Osteoblast (primary cell): ENCODE measurements at regions not wholly inside any gene's neighbourhood (a gene's known extent, or its start where the extent isn't known, plus 50 kb on each side); places are given as distances from the start of the nearest gene placed in this dataset.
A peak's percentile ranks its signal among the peaks of the same experiment; 100 is the strongest.

Source experiments
- DNase-seq: peaks from one replicate; pipeline ENCODE4 v3.0.0; 2011; ENCODE audit warnings: low spot score, mixed read lengths; ENCODE audit not compliant: insufficient read length; ENCODE audit errors: missing footprints
- H2AFZ ChIP-seq: 2 replicates; pipeline ENCODE4 v1.6.0; 2011; ENCODE audit warnings: mild to moderate bottlenecking, low read length
- H3K27ac ChIP-seq: 2 replicates; pipeline ENCODE4 v1.5.1; 2011; ENCODE audit warnings: mild to moderate bottlenecking, low read depth, low read length, moderate library complexity
- H3K27me3 ChIP-seq: 2 replicates; pipeline ENCODE4 v1.6.0; 2012; ENCODE audit warnings: mild to moderate bottlenecking, control low read depth, inconsistent platforms, low read length, moderate library complexity; ENCODE audit not compliant: insufficient read depth
- H3K36me3 ChIP-seq: 2 replicates; pipeline ENCODE4 v1.5.1; 2011; ENCODE audit warnings: mild to moderate bottlenecking, low read length, control low read depth, moderate library complexity; ENCODE audit not compliant: insufficient read depth
- H3K4me1 ChIP-seq: 2 replicates; pipeline ENCODE4 v1.5.1; 2011; ENCODE audit warnings: mild to moderate bottlenecking, low read length, control low read depth, moderate library complexity; ENCODE audit not compliant: insufficient read depth
- H3K4me2 ChIP-seq: 2 replicates; pipeline ENCODE4 v1.6.0; 2011; ENCODE audit warnings: mild to moderate bottlenecking, low read length; ENCODE audit not compliant: insufficient read depth
- H3K4me3 ChIP-seq: fragments of 200-600 bp; sonication (generic); 3 replicates; pipeline ENCODE4 v1.5.1; 2012; ENCODE audit warnings: mild to moderate bottlenecking, low read length, inconsistent platforms; ENCODE audit not compliant: insufficient read depth
- H3K79me2 ChIP-seq: 2 replicates; pipeline ENCODE4 v1.6.0; 2012; ENCODE audit warnings: mild to moderate bottlenecking, low read length, control low read depth, inconsistent platforms; ENCODE audit not compliant: insufficient read depth
- H3K9me3 ChIP-seq: 2 replicates; pipeline ENCODE4 v1.5.1; 2011; ENCODE audit warnings: low read depth, low read length, control low read depth
- H4K20me1 ChIP-seq: 2 replicates; pipeline ENCODE4 v1.6.0; 2012; ENCODE audit warnings: mild to moderate bottlenecking, low read length, control low read depth; ENCODE audit not compliant: insufficient read depth
- TF ChIP-seq, protein P1 (sequence below): IDR thresholded peaks from 2 replicates; pipeline ENCODE4 v1.5.1; 2011; ENCODE audit warnings: mild to moderate bottlenecking, low read depth, low read length, moderate library complexity; ENCODE audit errors: extremely low read depth

GRCh38 chr5:72599519-72600370 is 92.5 kb upstream of the ZNF366 start:
- Histone ChIP-seq H2AFZ (no peak overlapping the region), H3K9me3 (no peaks in the 10 kb centered on the region), H3K4me3 (peak overlapping the region; percentile 27), H3K4me2 (peak overlapping the region; percentile 55), H3K79me2 (no peaks in the 10 kb centered on the region), H3K36me3 (no peaks in the 10 kb centered on the region), H3K4me1 (peaks cover 52% of the 10 kb centered on the region), H4K20me1 (no peaks in the 10 kb centered on the region), H3K27ac (peak overlapping the region; percentile 99), H3K27me3 (no peaks in the 10 kb centered on the region)
- TF ChIP-seq, protein P1, sequence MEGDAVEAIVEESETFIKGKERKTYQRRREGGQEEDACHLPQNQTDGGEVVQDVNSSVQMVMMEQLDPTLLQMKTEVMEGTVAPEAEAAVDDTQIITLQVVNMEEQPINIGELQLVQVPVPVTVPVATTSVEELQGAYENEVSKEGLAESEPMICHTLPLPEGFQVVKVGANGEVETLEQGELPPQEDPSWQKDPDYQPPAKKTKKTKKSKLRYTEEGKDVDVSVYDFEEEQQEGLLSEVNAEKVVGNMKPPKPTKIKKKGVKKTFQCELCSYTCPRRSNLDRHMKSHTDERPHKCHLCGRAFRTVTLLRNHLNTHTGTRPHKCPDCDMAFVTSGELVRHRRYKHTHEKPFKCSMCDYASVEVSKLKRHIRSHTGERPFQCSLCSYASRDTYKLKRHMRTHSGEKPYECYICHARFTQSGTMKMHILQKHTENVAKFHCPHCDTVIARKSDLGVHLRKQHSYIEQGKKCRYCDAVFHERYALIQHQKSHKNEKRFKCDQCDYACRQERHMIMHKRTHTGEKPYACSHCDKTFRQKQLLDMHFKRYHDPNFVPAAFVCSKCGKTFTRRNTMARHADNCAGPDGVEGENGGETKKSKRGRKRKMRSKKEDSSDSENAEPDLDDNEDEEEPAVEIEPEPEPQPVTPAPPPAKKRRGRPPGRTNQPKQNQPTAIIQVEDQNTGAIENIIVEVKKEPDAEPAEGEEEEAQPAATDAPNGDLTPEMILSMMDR: no peak
- no peak for DNase-seq

GRCh38 chr5:72599065-72599433 is 91.8 kb upstream of the ZNF366 start:
- Histone ChIP-seq H3K27me3 (no peaks in the 10 kb centered on the region), H3K27ac (peak overlapping the region; percentile 99), H3K4me1 (peaks cover 52% of the 10 kb centered on the region), H2AFZ (no peak overlapping the region), H3K9me3 (no peaks in the 10 kb centered on the region), H3K4me3 (no peak overlapping the region), H3K79me2 (no peaks in the 10 kb centered on the region), H4K20me1 (no peaks in the 10 kb centered on the region), H3K4me2 (peak overlapping the region; percentile 55), H3K36me3 (no peaks in the 10 kb centered on the region)
- no peak for DNase-seq
- TF ChIP-seq, protein P1: no peak

GRCh38 chr5:72598401-72599064 is 91.3 kb upstream of the ZNF366 start:
- H3K27ac ChIP-seq: peak overlapping the region; percentile 99
- peaks cover 52% of the 10 kb centered on the region for H3K4me1 ChIP-seq
- H3K4me2 ChIP-seq: peak overlapping the region; percentile 26
- no peaks in the 10 kb centered on the region for H3K27me3 ChIP-seq
- no peaks in the 10 kb centered on the region for H4K20me1 ChIP-seq
- H3K79me2 ChIP-seq: no peaks in the 10 kb centered on the region
- H3K4me3 ChIP-seq: no peak overlapping the region
- peak overlapping the region; percentile 33 for H2AFZ ChIP-seq
- H3K9me3 ChIP-seq: no peaks in the 10 kb centered on the region
- no peak for DNase-seq
- H3K36me3 ChIP-seq: no peaks in the 10 kb centered on the region
- TF ChIP-seq, protein P1: no peak

- Histone ChIP-seq H3K4me3 (peak overlapping the region; percentile 50), H2AFZ (no peak overlapping the region), H3K36me3 (no peaks in the 10 kb centered on the region), H3K27me3 (no peaks in the 10 kb centered on the region), H3K9me3 (no peaks in the 10 kb centered on the region), H3K27ac (peak overlapping the region; percentile 99), H4K20me1 (no peaks in the 10 kb centered on the region), H3K4me1 (peaks cover 52% of the 10 kb centered on the region), H3K79me2 (no peaks in the 10 kb centered on the region), H3K4me2 (peak overlapping the region; percentile 79)
- TF ChIP-seq, protein P1: no peak
- peak; percentile 78 for DNase-seq
These were observed 90.3 kb upstream of the ZNF366 start for GRCh38 chr5:72597456-72597948.
